GM20000 (cell line): ENCODE measurements at regions not wholly inside any gene's neighbourhood (a gene's known extent, or its start where the extent isn't known, plus 50 kb on each side); places are given as distances from the start of the nearest gene placed in this dataset.

ENCODE experiments used
- DNase-seq: peaks from one replicate; pipeline ENCODE4 v3.0.0; 2012; ENCODE audit warnings: low spot score
- TF ChIP-seq, protein P1 (sequence below): IDR thresholded peaks from 2 replicates; pipeline ENCODE4 v1.5.1; 2012; ENCODE audit warnings: mild to moderate bottlenecking, control low read depth; ENCODE audit errors: extremely low read depth, missing control alignments

DNA sequence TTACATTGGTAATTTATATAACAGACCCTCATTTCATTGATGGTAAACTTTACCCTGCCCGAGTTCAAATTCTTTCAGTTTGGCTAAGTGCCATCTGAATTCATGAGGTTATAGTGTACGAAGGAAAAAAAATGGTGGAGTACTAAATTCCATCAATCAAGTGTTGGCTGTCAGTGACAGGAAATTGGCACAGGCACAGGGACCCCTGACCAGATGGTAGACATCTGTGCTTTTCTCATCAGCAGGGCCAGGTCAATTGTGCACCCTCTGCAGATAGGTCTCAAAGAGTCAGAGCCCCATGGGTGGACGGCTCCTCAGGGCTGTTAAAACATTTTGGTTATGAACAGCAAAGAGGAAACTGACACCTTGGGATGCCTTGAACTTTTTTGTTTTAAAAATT is 439.2 kb downstream of the SETBP1 start:
- no peak for DNase-seq
- TF ChIP-seq, protein P1, sequence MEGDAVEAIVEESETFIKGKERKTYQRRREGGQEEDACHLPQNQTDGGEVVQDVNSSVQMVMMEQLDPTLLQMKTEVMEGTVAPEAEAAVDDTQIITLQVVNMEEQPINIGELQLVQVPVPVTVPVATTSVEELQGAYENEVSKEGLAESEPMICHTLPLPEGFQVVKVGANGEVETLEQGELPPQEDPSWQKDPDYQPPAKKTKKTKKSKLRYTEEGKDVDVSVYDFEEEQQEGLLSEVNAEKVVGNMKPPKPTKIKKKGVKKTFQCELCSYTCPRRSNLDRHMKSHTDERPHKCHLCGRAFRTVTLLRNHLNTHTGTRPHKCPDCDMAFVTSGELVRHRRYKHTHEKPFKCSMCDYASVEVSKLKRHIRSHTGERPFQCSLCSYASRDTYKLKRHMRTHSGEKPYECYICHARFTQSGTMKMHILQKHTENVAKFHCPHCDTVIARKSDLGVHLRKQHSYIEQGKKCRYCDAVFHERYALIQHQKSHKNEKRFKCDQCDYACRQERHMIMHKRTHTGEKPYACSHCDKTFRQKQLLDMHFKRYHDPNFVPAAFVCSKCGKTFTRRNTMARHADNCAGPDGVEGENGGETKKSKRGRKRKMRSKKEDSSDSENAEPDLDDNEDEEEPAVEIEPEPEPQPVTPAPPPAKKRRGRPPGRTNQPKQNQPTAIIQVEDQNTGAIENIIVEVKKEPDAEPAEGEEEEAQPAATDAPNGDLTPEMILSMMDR, result no peak

DNA sequence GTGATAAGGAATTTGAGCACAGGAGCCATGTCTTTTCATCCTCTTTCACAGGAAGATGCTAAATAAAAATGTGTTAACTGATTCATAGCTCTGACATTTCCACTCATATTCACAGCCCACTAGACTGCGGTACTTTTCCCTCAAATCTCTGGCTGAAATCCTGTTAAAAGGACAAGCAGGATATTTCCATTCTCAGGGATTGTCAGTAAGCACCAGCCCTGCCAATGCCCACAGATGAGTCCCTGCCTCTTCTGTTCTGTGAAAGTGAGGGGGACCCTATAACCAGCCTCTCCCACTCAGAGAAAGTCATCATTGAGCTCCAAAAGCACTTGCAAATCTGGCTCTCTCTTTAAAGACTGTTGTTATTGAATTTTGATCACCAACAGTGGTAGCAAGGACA is 440.5 kb downstream of the SETBP1 start:
- TF ChIP-seq, protein P1, result no peak
- DNase-seq, result no peak

GRCh38 chr18:45122506-45122905 is 441.8 kb downstream of the SETBP1 start:
- no peak for DNase-seq
- TF ChIP-seq, protein P1, result no peak

- TF ChIP-seq, protein P1, result no peak
- no peak for DNase-seq
Measured at GRCh38 chr18:45127405-45127804, 446.7 kb downstream of the SETBP1 start.

GRCh38 chr18:45133276-45133675 is 452.6 kb downstream of the SETBP1 start:
- no peak for DNase-seq
- TF ChIP-seq, protein P1, result no peak

DNA sequence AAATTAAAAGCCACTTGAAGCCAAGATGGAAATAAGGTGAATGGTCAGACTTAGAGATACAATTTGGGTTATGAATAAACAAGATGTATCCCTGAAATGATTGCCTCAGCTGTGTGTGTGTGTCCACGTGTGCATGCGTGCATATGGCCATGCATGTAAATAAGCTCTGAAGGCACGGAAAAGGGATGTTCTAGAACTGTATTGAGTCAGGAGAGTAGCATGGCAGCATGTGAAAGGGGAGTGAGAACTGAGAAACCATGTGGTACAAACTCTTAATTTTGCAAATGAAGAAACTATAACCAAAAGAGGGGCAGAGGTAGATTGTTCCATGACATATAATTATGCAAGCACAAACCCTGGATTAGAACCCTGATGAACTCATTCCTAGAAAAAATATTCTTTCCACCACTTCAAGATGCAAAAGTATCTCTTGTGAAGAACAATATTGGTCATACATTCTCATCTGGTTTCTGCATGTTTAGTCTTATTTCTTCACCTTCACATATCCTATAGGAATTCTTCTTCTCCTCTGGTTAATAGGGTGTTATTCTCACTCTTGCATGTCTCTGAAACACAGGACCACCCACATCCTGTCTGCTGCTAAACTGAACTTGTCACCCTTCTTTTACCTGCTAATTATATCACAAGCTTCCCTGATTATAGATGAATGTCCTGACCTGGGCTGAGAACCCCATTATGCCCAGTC is 455.8 kb downstream of the SETBP1 start:
- DNase-seq, result no peak
- TF ChIP-seq, protein P1, result no peak

DNA sequence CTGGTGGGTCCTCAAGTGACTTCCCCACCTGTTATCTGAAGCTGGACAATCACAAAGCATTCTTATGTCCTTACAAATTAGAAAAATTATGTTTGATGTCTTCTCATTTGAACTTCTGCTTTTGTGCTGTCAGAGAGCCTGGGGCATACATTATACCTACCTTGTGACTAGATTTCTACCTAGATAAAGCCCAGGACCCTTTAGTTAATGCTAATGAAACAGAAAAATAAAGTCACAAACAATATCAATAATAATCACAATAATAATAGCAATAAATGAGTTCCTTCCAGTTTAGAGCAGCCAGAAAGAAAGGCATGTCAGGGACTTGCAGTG is 456.4 kb downstream of the SETBP1 start:
- TF ChIP-seq, protein P1, result no peak

More for the DNA sequence above, 456.4 kb downstream of the SETBP1 start:
- DNase-seq, result no peak
